NCI-H1436 (cell line): ENCODE measurements at regions not wholly inside any gene's neighbourhood (a gene's known extent, or its start where the extent isn't known, plus 50 kb on each side); places are given as distances from the start of the nearest gene placed in this dataset.
"Not testable (repeated sequence)": the region's sequence is repeated elsewhere in the genome, so short reads cannot be mapped to it uniquely, and the experiment has no call there.

Source experiments
- DNase-seq: peaks from one replicate; lab custom pipeline; 2025; lab: John Stamatoyannopoulos, UW

GRCh38 chr15:35695003-35695402 lies 149.0 kb upstream of the DPH6 start:
- no peak for DNase-seq

GRCh38 chr15:35696767-35697231 lies 150.8 kb upstream of the DPH6 start:
- DNase-seq, result no peak

GRCh38 chr15:35697549-35698299 lies 151.8 kb upstream of the DPH6 start:
- DNase-seq, result no peak

- DNase-seq, result no peak
Observed at GRCh38 chr15:35698331-35698730, 152.4 kb upstream of the DPH6 start.

- DNase-seq, result peak; percentile 63
Observed at GRCh38 chr15:35698966-35699575, 153.1 kb upstream of the DPH6 start.

GRCh38 chr15:35700091-35700593 lies 154.2 kb upstream of the DPH6 start:
- not testable (repeated sequence) for DNase-seq

- no peak for DNase-seq
Observed at GRCh38 chr15:35701402-35702046, 155.6 kb upstream of the DPH6 start.

GRCh38 chr15:35702946-35703495 lies 157.1 kb upstream of the DPH6 start:
- DNase-seq, result no peak

GRCh38 chr15:35705030-35705883 lies 159.3 kb upstream of the DPH6 start:
- DNase-seq, result no peak

- no peak for DNase-seq
Observed at GRCh38 chr15:35705884-35706585, 160.1 kb upstream of the DPH6 start.

- no peak for DNase-seq
Observed at GRCh38 chr15:35712956-35713355, 167.0 kb upstream of the DPH6 start.

- no peak for DNase-seq
Observed at GRCh38 chr15:35713733-35714132, 167.8 kb upstream of the DPH6 start.

- DNase-seq, result no peak
Observed at GRCh38 chr15:35717721-35718120, 171.8 kb upstream of the DPH6 start.

GRCh38 chr15:35720019-35720418 lies 174.1 kb upstream of the DPH6 start:
- DNase-seq, result no peak

GRCh38 chr15:35720984-35721383 lies 175.0 kb upstream of the DPH6 start:
- DNase-seq, result no peak

GRCh38 chr15:35721751-35722150 lies 175.8 kb upstream of the DPH6 start:
- no peak for DNase-seq

GRCh38 chr15:35722501-35722900 lies 176.5 kb upstream of the DPH6 start:
- DNase-seq, result no peak

- no peak for DNase-seq
Observed at GRCh38 chr15:35723120-35723847, 177.3 kb upstream of the DPH6 start.

GRCh38 chr15:35723852-35724251 lies 177.9 kb upstream of the DPH6 start:
- no peak for DNase-seq

- no peak for DNase-seq
Observed at GRCh38 chr15:35724626-35725025, 178.7 kb upstream of the DPH6 start.
